Mesendoderm (in vitro differentiated cells): ENCODE measurements at regions not wholly inside any gene's neighbourhood (a gene's known extent, or its start where the extent isn't known, plus 50 kb on each side); places are given as distances from the start of the nearest gene placed in this dataset.
"Not testable (repeated sequence)": the region's sequence is repeated elsewhere in the genome, so short reads cannot be mapped to it uniquely, and the experiment has no call there.

ENCODE experiments used
- DNase-seq: peaks from one replicate; pipeline ENCODE4 v3.0.0; 2013
- H2AK5ac ChIP-seq: 2 replicates; pipeline ENCODE4 v1.6.1; 2013; ENCODE audit warnings: low read length, inconsistent platforms
- H2BK120ac ChIP-seq: 2 replicates; pipeline ENCODE4 v1.6.1; 2013; ENCODE audit warnings: low read depth, mild to moderate bottlenecking, low read length, moderate library complexity, mixed read lengths
- H2BK15ac ChIP-seq: replicated peaks from 2 replicates; pipeline ENCODE4 v1.6.1; 2013; ENCODE audit warnings: low read depth, mild to moderate bottlenecking, moderate library complexity
- H2BK5ac ChIP-seq: 2 replicates; pipeline ENCODE4 v1.6.1; 2013; ENCODE audit warnings: low read length, inconsistent platforms
- H3K18ac ChIP-seq: 2 replicates; pipeline ENCODE4 v1.6.1; 2013; ENCODE audit warnings: mild to moderate bottlenecking, low read length, mixed read lengths
- H3K23ac ChIP-seq: one replicate; pipeline ENCODE4 v1.6.1; 2013; ENCODE audit warnings: low read length
- H3K27ac ChIP-seq: 2 replicates; pipeline ENCODE4 v1.5.1; 2013; ENCODE audit warnings: low read depth, mild to moderate bottlenecking, inconsistent platforms, low read length, moderate library complexity
- H3K27me3 ChIP-seq: 2 replicates; pipeline ENCODE4 v1.6.1; 2013; ENCODE audit warnings: low read length, control low read depth, mild to moderate bottlenecking, inconsistent platforms; ENCODE audit not compliant: insufficient read depth, poor library complexity
- H3K36me3 ChIP-seq: 2 replicates; pipeline ENCODE4 v1.6.1; 2013; ENCODE audit warnings: low read length, inconsistent platforms; ENCODE audit not compliant: control insufficient read depth, insufficient read depth
- H3K4ac ChIP-seq: one replicate; pipeline ENCODE4 v1.6.1; 2013; ENCODE audit warnings: low read depth, mild to moderate bottlenecking, low read length, moderate library complexity
- H3K4me1 ChIP-seq: 2 replicates; pipeline ENCODE4 v1.6.1; 2013; ENCODE audit warnings: low read depth, low read length, inconsistent platforms; ENCODE audit not compliant: control insufficient read depth
- H3K4me2 ChIP-seq: 2 replicates; pipeline ENCODE4 v1.6.1; 2013; ENCODE audit warnings: low read length
- H3K4me3 ChIP-seq: 2 replicates; pipeline ENCODE4 v1.5.1; 2013; ENCODE audit warnings: mild to moderate bottlenecking, low read length
- H3K56ac ChIP-seq: one replicate; pipeline ENCODE4 v1.6.1; 2013; ENCODE audit warnings: low read length
- H3K79me1 ChIP-seq: 2 replicates; pipeline ENCODE4 v1.6.1; 2013; ENCODE audit warnings: low read length, inconsistent platforms
- H3K79me2 ChIP-seq: 2 replicates; pipeline ENCODE4 v1.6.1; 2013; ENCODE audit warnings: mild to moderate bottlenecking, low read length; ENCODE audit not compliant: control insufficient read depth, insufficient read depth
- H3K9ac ChIP-seq: 2 replicates; pipeline ENCODE4 v1.6.1; 2013; ENCODE audit warnings: low read length, inconsistent platforms
- H4K5ac ChIP-seq: one replicate; pipeline ENCODE4 v1.6.1; 2013; ENCODE audit warnings: low read length
- H4K8ac ChIP-seq: one replicate; pipeline ENCODE4 v1.6.1; 2013; ENCODE audit warnings: low read depth, mild to moderate bottlenecking, control low read depth, low read length, moderate library complexity
- WGBS: extraction: QIAGEN DNeasy Blood & Tissue Kit; methylation state at CpG from one replicate; pipeline ENCODE4 v1.1.7; 2013; ENCODE audit warnings: low lambda C conversion rate, missing lambda C conversion rate; ENCODE audit not compliant: insufficient coverage; ENCODE audit errors: extremely low coverage; 5-methylcytosine and 5-hydroxymethylcytosine counted together

DNA sequence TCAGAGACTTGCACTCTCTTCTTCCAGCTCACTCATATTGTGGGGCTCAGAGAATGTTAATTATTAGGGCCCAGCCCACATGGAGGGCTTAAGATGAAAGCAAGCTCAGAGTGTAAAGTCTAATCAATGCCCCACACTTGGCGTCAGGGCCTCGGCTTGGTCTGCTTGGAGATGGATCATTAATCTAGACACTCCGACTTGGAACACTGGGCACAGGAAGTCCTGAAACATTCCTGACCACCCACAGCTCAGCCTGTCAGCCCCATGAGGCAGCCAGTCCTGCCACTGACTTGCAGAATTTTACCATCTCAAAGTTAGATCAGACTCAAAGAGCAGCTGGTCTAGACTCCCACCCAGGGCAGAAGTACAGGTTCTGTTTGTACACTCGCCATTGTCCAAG, 69.8 kb upstream of the TRABD2B start:
- WGBS = no CpG with 5 or more reads among the region's 4 CpGs

GRCh38 chr1:48064693-48065092, 67.5 kb upstream of the TRABD2B start:
- WGBS = no CpG with 5 or more reads among the region's 5 CpGs
- H3K4ac ChIP-seq, H3K27me3 ChIP-seq, H3K9ac ChIP-seq, H3K36me3 ChIP-seq, H4K8ac ChIP-seq, H3K79me2 ChIP-seq, H3K18ac ChIP-seq, DNase-seq, H2AK5ac ChIP-seq, H2BK5ac ChIP-seq, H3K79me1 ChIP-seq, H2BK120ac ChIP-seq, H3K4me1 ChIP-seq, H3K23ac ChIP-seq, H4K5ac ChIP-seq, H2BK15ac ChIP-seq, H3K56ac ChIP-seq, H3K4me2 ChIP-seq, H3K27ac ChIP-seq, H3K4me3 ChIP-seq: not testable (repeated sequence)

More for the DNA sequence above, 69.8 kb upstream of the TRABD2B start:
- peak overlapping the region; percentile 29 for H3K56ac ChIP-seq
- no peak overlapping the region for H3K23ac ChIP-seq
- no peak overlapping the region for H3K4me2 ChIP-seq
- no peaks in the 10 kb centered on the region for H3K36me3 ChIP-seq
- H2BK15ac ChIP-seq = no peak overlapping the region
- H2BK120ac ChIP-seq = peak overlapping the region; percentile 54
- no peak overlapping the region for H3K27ac ChIP-seq
- DNase-seq = no peak
- no peak overlapping the region for H2BK5ac ChIP-seq
- no peaks in the 10 kb centered on the region for H3K79me2 ChIP-seq
- no peak overlapping the region for H3K4me3 ChIP-seq
- H3K18ac ChIP-seq = peak overlapping the region; percentile 69
- H3K4ac ChIP-seq = peak overlapping the region; percentile 61
- no peaks in the 10 kb centered on the region for H3K79me1 ChIP-seq
- H3K27me3 ChIP-seq = no peaks in the 10 kb centered on the region
- H4K8ac ChIP-seq = no peak overlapping the region
- H2AK5ac ChIP-seq = no peak overlapping the region
- H3K9ac ChIP-seq = no peak overlapping the region
- H4K5ac ChIP-seq = no peak overlapping the region
- peaks cover 4% of the 10 kb centered on the region for H3K4me1 ChIP-seq

- no peak overlapping the region for H3K23ac ChIP-seq
- H2AK5ac ChIP-seq = no peak overlapping the region
- no peaks in the 10 kb centered on the region for H3K4me1 ChIP-seq
- H3K79me2 ChIP-seq = no peaks in the 10 kb centered on the region
- no peak for DNase-seq
- H3K36me3 ChIP-seq = no peaks in the 10 kb centered on the region
- H3K4ac ChIP-seq = no peak overlapping the region
- WGBS = no CpG with 5 or more reads among the region's 1 CpG
- no peaks in the 10 kb centered on the region for H3K79me1 ChIP-seq
- no peak overlapping the region for H3K4me2 ChIP-seq
- no peak overlapping the region for H3K9ac ChIP-seq
- H2BK5ac ChIP-seq = no peak overlapping the region
- H2BK120ac ChIP-seq = no peak overlapping the region
- H3K18ac ChIP-seq = no peak overlapping the region
- H3K27ac ChIP-seq = no peak overlapping the region
- no peak overlapping the region for H3K4me3 ChIP-seq
- H4K8ac ChIP-seq = no peak overlapping the region
- no peaks in the 10 kb centered on the region for H3K27me3 ChIP-seq
- no peak overlapping the region for H3K56ac ChIP-seq
- H4K5ac ChIP-seq = no peak overlapping the region
- no peak overlapping the region for H2BK15ac ChIP-seq
Measured at GRCh38 chr1:48062353-48062752, 65.2 kb upstream of the TRABD2B start.

- Histone ChIP-seq H3K27ac (no peak overlapping the region), H3K79me1 (no peaks in the 10 kb centered on the region), H3K56ac (no peak overlapping the region), H2BK5ac (no peak overlapping the region), H3K23ac (no peak overlapping the region), H4K8ac (no peak overlapping the region), H2BK15ac (no peak overlapping the region), H3K9ac (no peak overlapping the region), H3K79me2 (no peaks in the 10 kb centered on the region), H3K18ac (no peak overlapping the region), H3K4ac (no peak overlapping the region), H2AK5ac (no peak overlapping the region), H3K27me3 (no peaks in the 10 kb centered on the region), H3K4me1 (no peaks in the 10 kb centered on the region), H3K4me2 (no peak overlapping the region), H3K36me3 (no peaks in the 10 kb centered on the region), H3K4me3 (no peak overlapping the region), H2BK120ac (no peak overlapping the region), H4K5ac (no peak overlapping the region)
- peak; percentile 79 for DNase-seq
- no CpG with 5 or more reads among the region's 3 CpGs for WGBS
Measured at GRCh38 chr1:48061162-48062136, 64.3 kb upstream of the TRABD2B start.

DNA sequence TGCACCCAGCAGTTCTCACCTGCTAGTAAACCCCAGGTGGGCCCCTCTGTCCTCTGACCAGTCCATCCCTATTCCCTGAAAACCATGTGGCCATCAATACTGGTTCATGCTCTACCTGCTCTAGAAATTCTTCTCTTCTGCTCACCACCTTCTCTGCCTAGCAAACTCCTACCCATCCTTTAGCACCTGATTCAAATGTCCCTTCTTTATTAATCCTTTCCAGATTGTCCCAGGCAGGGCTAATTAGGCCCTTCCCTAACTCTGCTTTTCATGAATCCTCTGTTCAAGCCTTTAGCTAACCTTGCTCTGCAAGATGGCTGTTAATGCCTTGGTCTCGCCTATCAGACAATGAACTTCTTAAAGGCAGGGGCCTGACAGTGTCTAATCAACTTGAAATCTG, 62.1 kb upstream of the TRABD2B start:
- Histone ChIP-seq H3K27me3 (no peaks in the 10 kb centered on the region), H3K4me3 (no peak overlapping the region), H3K56ac (no peak overlapping the region), H3K23ac (no peak overlapping the region), H2AK5ac (no peak overlapping the region), H4K8ac (no peak overlapping the region), H2BK120ac (no peak overlapping the region), H3K36me3 (no peaks in the 10 kb centered on the region), H3K4ac (no peak overlapping the region), H3K9ac (no peak overlapping the region), H3K79me2 (no peaks in the 10 kb centered on the region), H3K27ac (no peak overlapping the region), H3K18ac (no peak overlapping the region), H4K5ac (no peak overlapping the region), H3K4me1 (no peaks in the 10 kb centered on the region), H3K79me1 (no peaks in the 10 kb centered on the region), H2BK5ac (no peak overlapping the region), H2BK15ac (no peak overlapping the region), H3K4me2 (no peak overlapping the region)
- no CpG with 5 or more reads among the region's 1 CpG for WGBS
- no peak for DNase-seq
